Kasumi-1 (cell line): ENCODE measurements at regions not wholly inside any gene's neighbourhood (a gene's known extent, or its start where the extent isn't known, plus 50 kb on each side); places are given as distances from the start of the nearest gene placed in this dataset.
"Not testable (repeated sequence)": the region's sequence is repeated elsewhere in the genome, so short reads cannot be mapped to it uniquely, and the experiment has no call there.

Experiments used
- DNase-seq, 2 experiments: peaks; one replicate each; lab custom pipeline; 2025; lab: John Stamatoyannopoulos, UW

DNA sequence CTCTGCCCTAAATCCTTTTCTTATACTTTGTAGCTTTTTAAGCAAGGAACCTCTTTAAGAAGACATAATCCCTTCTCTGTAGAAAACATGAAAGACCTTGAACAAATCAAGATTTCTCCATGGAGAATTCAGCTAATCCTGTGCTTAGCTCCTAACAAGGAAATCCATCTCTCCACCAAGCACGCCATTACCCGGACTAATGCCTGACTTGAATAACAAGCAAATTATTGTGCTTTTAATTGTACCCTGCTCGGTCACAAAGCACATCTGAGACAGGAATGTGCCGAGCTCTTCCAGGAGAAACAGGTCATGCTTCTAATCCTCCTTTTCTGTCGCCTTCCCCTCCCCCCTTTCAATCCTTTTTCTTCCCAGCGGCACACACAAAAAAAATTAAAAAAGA lies 141.3 kb downstream of the PSAT1 start:
- DNase-seq, result no peak

DNA sequence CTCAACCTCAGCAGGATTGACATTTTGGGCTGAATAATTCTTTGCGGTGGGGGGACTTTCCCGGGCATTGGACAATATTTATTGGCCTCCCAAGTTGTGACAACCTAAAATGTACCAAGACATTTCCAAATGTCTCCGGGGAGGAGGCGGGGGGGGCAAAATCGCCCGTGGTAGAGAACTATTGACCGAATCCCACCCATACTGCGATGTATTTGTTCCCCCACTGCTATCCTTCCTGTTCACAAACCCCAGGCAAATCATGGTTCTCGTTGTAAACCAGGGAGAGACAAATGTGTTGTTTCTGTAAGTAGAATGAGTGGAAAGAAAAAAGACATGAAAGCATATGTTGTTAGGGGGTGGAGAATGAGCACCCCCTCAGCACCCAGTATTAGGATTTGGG lies 141.9 kb downstream of the PSAT1 start:
- no peak for DNase-seq

DNA sequence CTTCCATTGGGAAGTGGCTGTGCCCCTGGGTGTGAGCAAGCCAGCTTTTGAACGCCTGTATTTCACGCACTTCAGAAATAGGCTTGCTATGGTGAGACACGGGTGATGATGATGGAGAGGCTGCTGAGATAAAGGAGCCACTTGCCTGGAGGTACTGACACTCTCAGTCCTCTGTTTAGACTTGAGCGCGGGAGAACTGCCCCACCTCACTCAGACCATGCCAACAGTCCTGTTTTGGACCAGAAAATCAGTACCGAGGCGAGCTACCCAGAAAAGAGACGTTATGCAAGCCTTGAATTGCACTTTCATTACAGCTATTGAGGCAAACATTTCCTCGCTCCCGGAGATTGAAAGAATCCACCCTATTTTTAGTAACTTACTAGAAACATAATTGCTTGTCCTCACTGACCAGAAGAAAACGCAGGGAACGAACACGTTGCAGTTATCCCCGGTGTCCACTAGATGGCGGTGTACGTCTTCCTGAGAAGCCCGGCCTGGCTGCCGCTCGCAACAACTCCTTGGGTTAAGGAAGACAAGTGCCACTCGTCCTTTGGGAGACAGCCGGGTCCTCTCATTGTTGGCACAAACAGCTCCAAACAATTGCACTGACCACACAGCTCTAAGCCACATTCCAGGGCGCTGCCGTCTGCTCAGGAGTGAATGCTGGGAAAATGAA lies 142.4 kb downstream of the PSAT1 start:
- peak; percentile 77 to 78 for DNase-seq

DNA sequence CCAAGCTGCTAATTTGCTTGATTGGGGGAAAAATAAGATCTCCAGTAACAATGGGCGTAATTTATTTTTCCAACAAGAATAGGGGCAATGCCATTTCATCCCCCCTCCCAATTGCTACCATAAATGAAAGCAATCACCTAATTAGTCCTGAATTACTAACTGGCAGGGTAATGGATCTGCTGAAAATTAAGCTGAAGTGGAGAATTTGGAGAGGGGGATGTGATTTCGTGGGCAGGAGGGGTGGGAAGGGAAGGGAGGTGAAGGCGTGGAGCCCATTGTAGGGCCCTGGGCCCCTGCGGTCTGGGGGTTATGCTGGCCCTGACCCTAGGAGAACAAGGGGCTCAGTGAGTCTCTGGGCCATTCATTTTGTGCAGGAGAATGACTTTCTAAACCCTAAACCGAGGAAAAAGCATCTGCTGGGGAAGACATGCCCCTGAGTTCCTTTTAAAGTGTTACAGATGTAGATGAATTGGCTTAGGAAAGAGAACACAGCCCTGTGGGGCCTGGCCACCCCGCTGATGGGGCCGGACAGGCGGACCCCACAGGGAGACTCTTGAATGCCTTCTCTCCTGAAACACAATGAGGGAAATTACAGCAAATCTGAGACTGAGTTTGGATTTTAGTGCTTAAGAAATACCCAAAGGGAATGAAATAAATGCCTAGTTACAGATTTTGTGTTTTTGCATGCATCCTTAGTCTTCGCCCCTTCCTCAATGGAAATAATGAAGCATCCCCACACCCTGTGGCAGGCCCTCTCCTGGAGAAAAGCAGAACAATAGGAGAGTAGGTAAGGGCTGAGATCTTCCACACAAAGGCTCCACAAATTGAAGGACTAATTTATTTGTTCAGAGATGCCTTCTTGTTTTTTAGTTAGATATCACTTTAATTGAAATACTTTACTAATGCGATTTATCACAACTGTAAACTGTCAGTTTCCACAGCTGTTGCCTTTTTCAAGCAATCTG lies 143.2 kb downstream of the PSAT1 start:
- peak; percentile 7 to 14 for DNase-seq

DNA sequence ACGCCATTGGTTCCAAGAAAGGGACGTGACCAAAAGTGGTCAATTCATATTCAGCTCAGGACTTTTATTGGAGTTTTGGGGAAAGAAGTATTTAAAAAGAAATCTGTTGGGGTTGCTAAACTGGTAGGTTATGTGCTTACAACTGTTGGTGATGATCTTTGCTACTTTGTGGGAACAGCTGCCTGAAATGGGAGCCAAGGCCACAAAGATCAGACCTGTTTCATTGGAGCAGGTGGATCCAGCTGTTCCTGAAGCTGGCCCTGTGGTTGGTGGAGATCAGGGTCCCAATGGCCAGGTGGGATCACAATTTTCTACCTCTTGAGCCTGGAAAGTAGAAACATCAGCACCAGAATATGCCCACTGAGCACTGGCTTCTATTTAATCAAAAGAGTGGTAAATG lies 144.5 kb downstream of the PSAT1 start:
- no peak for DNase-seq

DNA sequence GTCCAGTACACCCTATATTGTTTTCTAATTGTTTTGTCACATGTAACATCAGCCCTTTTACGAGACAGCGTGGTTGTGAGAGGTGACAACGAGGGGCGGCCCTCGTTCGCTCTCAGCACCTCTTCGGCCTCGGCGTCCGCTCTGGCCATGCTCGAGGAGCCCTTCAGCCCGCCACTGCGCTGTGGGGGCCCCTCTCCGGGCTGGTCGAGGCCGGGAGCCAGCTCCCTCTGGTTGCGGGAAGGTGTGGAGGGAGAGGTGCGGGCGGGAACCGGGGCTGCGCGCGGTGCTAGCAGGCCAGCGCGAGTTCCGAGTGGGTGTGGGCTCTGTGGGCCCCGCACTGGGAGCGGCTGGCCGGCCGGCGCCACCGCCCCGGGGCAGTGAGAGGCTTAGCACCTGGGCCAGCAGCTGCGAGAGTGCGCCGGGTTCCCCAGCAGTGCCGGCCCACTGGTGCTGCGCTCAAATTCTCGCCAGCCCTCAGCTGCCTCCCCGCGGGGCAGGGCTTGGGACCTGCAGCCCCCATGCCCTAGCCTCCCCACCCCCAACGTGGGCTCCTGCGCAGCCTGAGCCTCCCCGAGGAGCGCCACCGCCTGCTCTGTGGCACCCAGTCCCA lies 145.0 kb downstream of the PSAT1 start:
- no peak for DNase-seq

DNA sequence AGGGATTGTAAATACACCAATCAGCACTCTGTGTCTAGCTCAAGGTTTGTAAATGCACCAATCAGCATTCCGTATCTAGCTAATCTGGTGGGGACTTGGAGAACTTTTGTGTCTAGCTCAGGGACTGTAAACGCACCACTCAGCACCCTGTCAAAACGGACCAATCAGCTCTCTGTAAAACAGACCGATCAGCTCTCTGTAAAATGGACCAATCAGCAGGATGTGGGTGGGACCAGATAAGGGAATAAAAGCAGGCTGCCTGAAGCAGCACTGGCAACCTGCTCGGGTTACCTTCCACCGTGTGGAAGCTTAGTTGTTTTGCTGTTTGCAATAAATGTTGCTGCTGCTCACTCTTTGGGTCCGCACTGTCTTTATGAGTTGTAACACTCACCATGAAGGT lies 145.7 kb downstream of the PSAT1 start:
- not testable (repeated sequence) for DNase-seq

DNA sequence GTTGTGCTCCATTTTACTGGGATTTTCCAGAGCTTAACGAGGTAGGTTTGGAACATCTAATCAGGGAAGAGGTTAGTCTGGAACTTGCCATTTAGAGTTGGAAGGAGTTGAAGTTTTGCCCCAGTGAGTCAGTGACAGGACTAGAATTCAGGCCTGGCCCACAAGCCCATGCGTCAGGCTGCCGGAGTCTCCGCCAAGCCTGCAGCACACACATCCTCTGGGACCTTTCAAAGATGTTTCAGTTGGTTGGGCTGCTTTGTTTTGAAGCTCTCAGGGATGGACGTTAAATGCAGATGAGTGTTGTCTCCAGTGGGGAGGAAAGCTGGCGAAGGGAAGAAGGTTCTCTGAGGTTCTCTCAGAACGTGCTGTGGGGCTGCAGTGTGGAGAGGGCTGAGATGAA lies 147.0 kb downstream of the PSAT1 start:
- no peak for DNase-seq

DNA sequence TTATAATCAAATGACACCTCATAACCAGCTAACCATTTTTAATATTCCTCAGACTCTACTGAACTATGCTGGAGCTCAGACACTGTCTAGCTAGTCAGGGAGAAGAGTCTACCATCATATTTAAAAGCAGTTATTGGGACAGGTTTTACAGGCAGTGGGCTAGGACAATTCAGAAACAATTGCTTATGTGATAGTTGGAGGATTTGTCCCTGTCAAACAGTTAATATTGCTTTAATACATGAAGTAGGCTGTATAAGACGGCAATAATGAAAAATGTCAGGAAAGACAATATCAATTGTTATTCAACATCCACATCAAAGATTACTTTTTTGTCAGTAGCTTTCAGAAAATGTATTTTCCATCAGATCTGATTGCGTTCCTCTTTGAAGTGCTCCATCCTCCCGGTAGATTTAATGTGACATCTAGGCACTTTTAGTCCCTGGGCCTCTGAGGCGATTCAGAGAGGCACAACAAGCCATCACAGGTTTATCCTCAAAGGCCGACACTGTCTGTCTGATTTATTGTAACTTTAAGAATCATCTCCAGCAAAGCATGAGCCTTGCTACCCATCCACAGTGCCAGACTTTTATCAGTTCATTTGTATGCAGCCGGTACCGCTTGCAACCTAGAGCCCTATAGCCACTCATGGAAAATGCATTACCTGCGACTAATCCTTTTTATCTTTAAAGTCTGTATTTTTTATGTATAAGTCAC lies 152.2 kb downstream of the PSAT1 start:
- DNase-seq, result no peak

DNA sequence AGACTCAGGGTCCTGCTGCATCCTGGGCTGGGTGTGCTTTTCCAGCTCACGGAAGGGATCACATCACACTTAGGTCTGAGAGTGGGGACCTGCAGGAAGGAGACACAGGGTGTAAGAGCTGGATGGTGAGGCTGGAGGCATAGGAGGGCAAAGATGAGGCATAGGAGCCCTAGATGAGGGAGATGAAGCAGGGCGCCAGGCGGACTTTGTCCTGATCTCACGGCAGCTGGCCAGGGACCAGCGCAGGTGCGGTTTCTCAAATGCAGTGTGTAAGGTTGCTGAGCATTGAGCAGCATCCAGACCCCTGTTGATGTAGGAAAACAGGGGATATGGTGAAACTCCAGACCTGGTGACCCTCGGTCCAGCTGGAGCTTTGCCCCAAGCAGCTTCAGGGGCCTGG lies 156.5 kb downstream of the PSAT1 start:
- DNase-seq, result no peak

DNA sequence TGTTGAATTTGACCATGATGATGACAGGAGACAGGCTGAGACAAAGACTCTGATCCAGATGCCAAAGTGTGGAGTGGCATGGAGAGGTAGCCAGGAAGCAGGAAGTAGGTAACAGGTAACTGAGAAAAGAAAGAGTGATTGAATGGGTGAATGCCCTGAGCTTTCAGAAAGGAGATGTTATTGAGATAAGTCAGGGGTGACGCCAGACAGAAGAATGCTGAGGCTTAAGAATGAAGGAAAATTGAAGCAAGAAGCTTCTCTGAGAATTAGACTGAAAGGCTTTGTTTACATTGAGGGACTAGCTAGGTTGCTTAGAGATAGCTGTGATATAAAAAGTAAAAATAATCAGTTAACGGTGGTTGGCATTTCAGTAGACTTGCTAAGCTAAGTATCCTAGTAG lies 165.7 kb downstream of the PSAT1 start:
- DNase-seq, result no peak

DNA sequence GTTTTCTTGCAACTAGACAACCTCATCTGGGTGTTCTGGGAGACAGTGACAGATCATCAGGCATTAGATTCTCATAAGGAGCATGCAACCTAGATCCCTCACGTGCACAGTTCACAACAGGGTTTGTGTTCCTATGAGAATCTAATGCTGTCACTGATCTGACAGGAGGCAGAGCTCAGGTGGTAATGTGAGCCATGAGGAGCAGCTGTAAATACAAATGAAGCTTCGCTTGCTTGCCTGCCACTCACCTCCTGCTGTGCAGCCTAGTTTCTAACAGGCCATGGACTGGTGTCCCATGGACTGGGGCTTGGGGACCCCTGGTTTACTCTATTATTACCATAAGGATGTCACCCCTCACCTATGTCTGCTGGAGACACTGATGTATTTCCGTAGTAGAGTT lies 166.8 kb downstream of the PSAT1 start:
- DNase-seq, result no peak

DNA sequence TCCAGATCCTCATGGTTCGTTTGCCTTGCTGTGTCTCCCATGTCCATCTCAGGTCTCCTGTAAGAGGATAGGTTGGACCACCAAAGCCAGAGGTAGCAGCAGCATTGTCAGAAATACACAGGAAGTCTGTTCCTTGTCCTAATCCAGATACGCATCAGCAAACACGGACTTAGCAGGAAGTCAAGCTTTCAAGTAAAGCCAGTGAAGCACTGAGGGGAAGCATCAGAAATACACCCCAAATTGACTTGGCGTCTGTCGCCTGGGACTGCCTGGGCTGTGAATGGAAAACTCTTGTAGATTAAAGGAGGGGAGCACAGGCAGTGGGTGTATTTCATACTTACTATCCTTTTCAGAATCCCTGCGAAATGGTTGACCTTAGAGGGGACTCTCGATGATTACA lies 171.3 kb downstream of the PSAT1 start:
- no peak for DNase-seq

DNA sequence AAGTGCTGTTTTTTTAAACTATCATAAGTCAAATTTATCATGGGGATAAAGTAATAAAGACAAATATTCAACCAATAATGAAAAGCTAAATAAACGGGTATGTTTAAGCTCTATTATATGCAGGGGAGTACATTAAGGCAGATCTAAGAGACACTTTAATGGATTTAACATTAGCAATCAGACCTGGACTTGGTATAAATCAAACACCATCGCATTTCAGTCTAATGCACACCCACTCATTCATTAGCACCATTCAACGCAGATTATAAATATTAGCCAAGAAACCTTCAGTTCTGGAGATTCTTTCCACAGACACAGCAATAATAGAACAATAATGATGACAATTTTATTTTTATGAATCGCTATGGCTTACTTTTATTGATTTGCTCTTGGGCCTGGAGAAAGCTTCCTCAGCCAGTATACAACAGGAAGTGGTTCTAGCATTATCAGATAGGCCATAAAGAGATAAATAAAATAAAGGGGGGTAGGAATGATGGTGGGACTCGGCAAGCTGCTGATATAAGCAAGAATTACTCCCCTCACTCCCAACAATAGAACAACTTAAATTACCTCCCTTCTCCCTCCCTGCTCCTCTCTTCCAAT lies 172.2 kb downstream of the PSAT1 start:
- DNase-seq, result no peak

DNA sequence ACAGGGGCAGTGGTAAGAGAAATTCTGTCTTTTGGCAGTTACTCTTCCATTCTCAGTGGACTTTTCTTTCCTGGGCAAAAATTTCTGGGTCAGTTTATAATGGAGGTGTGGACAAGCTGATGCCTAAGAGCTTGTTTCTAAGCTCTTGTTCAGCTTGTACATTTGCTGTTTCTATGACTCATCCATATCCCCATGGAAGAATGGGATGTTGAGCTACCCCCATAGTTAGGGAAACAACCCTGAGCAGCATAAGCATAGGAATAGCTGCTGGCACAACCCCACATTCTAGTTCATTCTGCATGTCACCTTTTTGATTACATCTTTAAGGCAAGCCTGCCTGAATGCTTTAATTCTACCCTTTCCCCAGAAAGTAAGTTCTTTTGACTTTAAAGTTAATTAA lies 173.3 kb downstream of the PSAT1 start:
- no peak for DNase-seq

DNA sequence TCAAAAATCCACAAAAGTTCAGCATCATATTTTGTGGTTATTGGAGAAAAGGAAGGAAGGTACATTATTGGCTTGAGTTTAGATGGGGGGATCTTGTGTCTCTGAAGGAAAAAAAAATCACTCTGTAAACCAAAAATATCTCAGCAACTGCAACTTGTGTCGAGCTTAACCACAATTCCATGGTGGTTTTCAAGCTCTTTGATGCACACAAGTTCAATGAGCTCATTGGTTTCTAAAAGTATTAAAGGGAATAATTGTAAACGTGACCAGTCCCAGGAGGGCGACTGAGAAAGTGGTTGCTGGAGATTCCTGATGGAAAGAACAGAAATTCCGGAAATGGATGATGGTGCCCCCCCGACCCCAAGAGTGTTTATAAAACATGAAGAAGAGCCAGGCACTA lies 173.8 kb downstream of the PSAT1 start:
- no peak for DNase-seq

DNA sequence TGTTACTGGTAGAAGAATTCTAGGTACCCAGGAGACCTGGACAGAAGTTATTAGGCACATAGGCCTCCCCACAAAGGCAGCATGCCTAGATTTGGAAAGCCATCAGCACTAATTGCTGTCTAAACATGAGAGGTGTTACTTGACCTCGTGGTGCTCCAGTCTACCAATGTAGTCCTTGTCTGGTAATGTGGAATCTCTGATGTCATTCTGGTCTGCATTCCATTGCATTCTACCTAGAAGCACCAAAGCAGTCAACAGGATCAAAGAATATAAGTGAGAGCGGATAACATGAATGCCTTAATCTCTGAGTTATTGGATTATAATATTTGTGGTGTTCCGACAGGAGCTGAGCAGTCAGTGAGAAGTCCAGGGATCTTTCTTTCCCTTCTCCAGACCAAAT lies 175.2 kb downstream of the PSAT1 start:
- DNase-seq, result no peak

DNA sequence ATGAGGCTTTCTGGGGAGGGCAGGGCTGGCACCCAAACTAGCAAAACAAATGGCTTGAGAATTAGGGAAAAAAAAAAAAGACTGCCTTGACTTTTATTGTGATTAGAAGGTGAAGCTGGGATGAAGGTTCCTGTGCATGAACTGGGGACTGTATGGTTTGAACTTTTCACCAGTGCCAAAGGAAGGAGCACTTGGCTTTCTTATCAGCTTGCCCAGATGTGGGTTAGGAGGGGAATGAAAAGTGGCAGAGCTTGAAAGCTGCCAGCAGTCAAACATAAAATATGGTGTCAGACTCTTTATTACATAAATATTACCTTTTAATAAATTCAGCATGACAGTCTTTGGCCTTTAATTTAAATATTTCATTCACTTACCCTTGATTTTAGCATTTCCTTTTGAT lies 182.5 kb downstream of the PSAT1 start:
- no peak for DNase-seq

DNA sequence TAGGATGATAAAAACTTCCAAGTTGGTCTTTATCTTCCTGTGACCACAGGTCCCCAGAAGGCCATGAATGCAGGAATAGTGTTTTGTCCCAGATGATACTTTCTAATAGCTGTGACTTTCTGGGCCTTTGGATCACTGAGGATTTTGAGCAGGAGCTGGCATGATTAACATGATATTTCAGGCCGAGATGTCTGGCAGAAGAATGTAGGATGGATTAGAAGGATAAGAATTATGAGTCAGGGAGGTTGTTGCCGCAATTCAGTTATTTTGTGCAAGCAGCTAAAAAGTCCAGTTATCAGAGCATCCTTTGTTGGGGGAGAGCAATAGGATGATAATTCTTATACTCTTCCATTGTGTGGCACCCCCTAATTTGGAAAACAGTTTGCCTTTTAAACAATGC lies 189.7 kb downstream of the PSAT1 start:
- DNase-seq, result no peak

DNA sequence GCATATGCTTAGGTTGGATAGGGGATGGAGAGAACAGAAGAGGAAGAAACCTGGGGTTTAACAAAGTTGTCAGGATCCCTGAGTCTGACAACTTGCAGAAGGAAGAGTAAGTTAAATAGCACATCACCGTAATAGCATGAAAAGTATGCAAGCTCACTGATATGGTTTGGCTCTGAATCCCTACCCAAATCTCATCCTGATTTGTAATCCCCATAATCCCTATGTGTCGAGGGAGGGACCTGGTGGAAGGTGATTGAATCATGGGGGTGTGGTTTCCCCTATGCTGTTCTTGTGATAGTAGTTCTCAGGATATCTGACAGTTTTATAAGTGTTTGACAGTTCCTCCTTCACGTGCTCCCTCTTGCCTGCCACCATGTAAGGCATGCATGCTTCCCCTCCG lies 193.3 kb downstream of the PSAT1 start:
- DNase-seq, result no peak

DNA sequence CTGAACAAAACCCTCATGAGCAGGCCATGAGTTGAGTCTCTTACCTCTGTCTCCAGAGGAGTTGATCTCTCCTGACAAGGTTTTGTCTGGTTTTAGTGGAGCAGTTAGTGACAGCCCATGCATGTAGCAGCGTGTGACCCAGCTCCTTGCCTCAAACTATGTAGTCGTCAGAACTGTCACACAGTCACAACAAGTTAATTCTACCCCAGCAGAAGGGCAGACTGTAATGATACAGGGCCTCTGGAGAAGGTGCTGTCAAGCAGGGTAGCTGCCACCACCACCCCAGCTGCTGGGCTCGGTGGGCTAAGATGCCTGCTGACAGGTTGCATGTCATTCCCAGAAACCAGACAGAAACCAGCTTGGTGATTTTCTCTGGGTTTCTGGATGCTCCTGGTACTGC lies 194.5 kb downstream of the PSAT1 start:
- DNase-seq, result no peak

DNA sequence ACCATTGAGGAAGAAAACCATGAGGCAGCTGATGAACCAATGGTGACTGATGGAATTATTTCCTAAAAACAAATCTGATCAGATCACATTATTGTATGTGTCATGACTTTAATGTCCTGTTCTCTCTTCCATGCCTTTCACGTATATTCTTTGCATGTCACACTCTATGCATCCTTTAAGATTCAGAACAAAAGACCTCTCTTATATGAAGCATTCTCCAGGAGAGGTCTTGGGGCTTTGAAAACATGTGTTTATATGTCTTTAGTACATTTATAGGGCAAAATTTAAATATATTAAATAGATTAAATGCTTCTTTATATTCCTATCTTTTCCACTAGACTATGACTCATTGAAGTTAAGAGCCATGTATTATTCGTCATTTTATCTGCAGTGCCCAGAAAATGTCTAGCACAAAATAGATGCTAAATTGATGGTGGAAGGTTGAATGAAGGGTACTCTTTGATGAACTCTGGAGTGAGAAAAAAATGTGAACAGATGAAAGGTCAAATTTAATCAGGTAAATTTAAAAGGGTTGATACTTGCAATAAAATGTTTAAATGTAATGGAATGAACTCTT lies 196.3 kb downstream of the PSAT1 start:
- DNase-seq, result no peak
